HG02870 (cell line): ENCODE measurements at regions not wholly inside any gene's neighbourhood (a gene's known extent, or its start where the extent isn't known, plus 50 kb on each side); places are given as distances from the start of the nearest gene placed in this dataset.
"Not testable (repeated sequence)": the region's sequence is repeated elsewhere in the genome, so short reads cannot be mapped to it uniquely, and the experiment has no call there.

ENCODE experiments used
- ATAC-seq: cut with Tn5 transposase; IDR thresholded peaks from one replicate; pipeline ENCODE4 v1.9.1; 2021; ENCODE audit warnings: mild to moderate bottlenecking, moderate library complexity; ENCODE audit not compliant: unreplicated experiment

DNA sequence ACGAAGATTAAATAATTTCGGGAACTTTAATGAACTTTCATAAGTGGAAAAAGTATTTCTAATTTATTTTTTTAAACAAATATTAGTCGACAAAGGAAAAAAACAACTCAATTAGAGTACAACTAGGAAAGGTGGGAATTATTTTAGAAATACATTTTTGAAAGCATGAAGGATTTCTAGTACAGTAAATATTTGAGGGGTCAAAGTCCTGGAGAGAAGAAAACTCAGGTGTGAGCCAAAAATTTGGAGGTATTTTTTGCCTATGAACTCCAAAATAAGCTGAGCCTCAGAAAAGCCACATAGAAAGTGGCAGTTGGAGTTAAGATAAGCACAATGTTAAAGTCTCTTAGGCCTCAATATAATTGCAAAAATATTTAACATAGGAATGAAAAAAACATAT, 2017.3 kb downstream of the C4orf33 start:
- ATAC-seq: no peak

DNA sequence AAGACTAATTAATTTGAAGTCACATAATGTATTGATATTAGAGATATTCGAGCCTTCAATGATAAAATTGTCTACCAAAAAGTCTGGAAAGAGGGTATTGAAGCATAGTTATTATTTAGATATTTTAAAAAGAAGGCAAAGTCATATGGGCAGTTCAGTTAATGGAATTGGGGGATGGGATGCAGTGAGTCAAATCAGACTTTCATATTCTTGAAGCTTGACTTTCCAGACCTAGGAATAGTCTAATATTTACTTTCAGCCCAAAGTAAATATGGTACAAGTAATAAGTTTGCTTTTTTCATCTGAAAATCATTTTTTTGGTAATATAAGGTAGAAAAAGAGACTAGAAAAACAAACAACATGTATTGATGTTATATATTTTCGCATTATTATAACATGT, 2017.8 kb downstream of the C4orf33 start:
- ATAC-seq: no peak

GRCh38 chr4:131119661-131120060, 2023.7 kb downstream of the C4orf33 start:
- ATAC-seq: no peak

DNA sequence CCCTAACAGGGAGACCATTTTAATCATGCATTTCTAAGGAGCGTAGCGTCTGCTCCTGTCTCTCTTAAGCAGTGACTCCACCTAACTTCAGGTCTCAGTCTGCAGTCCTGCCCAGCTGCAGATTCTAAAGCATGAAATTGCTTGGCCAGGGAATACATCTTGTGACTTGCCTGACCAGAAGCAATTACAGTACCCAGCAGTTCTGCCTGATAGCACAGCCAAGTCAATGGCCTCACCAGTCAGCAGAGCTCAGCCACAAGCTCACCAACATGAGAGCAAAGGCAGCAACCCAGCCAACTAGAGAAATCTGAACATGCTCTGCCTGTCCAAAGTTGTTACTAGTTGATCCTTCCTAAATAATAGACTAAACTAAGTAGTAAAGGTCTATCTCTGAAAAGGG, 2011.9 kb upstream of the PCDH10 start:
- no peak for ATAC-seq

DNA sequence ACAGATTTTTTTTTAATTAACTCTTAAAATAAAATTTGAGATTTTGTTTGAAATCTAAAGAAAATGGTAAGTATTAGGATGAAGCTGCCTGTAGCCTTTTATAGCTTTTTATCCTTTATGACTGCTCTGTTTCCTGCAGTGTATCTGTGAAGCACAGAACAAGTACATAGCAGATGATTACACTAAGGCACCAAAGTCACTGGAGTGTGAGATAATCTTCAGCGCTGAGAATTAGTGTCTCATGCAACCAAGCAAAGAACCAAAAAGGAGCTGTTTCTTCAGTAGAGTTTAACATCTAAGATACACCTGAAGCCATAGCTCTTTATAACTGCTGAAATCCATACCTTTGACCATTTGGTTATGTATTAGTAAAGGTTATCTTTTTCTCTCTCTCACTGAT, 1989.8 kb upstream of the PCDH10 start:
- no peak for ATAC-seq

DNA sequence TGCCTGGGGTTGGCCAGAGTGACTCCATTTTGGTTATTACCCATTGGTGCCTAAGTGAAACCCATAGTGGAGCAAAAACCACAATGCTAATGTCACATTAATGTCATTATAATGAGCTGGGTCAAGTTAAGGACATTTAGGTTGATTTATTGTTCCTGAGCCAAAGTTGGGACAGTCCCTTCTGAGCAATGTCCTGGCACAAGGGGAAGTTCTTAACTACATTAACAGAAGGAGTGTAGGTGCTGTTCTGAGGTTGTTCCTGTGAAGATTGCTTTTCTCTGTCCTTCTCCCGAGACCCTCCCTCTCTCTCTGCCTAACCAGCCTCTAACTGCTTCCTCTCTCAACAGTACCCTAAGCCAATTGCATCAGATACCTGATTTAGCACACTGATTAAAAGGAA, 1956.8 kb upstream of the PCDH10 start:
- ATAC-seq: no peak

GRCh38 chr4:131207589-131207988, 1941.5 kb upstream of the PCDH10 start:
- no peak for ATAC-seq

DNA sequence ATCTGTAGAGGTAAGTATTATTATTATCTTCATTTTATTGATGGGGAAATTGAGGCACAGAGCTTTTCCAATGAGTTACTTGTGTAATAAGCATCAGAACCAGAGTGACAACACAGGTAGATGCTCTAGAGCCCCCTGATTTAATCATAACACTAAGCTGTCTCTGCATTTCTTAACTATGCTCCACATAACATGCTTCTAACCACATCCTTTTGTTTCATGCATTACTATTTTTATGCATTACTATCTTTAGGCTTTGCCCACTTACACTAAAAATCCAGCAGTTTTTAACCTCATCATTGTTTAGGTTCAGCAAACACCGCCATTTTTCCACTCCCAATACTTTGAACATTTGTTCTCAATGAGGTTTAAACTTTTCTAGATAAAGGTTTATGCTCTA, 1900.8 kb upstream of the PCDH10 start:
- no peak for ATAC-seq

DNA sequence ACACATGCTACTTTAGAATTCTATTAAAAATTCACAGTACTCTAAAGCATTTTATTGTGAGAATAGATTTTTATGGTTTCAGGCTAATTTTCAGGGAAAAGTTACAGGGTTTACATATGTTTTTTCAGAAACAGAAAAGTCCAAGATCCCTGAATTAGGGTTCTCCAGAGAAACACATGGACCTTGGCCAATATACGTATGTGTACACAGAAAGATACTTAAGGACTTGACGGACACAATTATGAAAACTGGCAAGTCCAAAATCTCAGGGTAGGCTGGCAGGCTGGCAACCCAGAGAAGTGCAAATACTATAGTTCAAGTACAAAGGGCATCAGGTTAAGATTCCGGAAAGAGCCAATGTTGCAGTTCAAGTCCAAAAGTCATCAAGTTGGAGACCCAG, 1897.8 kb upstream of the PCDH10 start:
- no peak for ATAC-seq

DNA sequence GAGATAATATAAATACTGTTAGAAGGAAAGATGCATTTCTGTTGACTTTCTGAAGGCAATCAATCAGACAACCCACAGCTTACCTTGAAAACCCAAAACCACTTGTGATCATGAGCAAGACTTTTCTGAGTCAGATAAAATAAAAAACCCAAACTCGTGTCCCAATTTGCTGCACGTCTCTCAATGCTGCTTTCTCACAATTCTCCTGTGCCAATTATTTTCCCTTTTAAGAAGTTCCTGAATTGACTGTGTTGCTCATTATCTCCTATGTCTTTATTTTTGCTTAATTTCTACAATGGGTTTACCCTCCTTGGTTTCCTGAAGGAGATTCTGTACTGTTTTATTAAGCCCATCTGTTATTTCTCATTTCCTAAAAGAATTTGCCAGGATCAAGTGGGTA, 1891.9 kb upstream of the PCDH10 start:
- ATAC-seq: no peak

- no peak for ATAC-seq
Observed at GRCh38 chr4:131258361-131258760, 1890.7 kb upstream of the PCDH10 start.

DNA sequence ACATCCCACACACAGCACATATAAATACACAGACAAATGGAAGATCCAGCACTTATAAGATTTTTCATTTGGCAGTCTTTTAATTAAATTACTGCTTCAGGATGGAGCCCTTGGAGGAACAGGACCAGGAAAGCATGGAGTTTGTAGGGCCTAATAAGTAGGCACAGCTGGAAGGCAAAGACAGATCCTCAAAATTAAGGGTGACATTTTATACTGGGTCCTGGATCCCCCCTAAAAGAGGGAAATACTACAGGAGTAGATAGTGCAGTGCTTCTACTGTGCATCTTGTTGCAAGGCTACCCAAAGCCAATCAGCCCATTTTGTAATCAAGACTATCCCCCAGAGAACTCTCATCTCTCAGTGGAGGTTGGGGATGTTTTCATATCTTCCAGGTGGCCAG, 1860.7 kb upstream of the PCDH10 start:
- no peak for ATAC-seq

- ATAC-seq: no peak
Observed at GRCh38 chr4:131296192-131296591, 1852.9 kb upstream of the PCDH10 start.

DNA sequence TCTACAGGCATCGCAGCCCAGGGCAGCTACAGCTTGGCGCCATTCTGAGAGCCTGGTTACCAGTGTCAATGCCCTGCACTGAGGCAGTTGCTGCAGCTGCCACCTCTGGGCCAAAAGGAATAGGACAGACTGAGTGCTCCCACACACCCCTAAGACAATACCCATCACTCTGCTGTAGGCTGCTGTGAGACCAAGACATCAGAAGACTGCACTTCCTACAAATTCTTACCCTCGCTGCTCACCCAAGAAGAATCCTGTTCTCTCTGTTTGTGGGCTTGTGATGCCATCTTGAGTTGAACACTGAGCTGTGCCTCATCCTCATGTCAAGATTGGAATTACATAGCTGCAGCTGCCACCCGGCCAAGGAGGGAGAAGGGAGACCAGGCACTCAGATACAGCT, 1847.0 kb upstream of the PCDH10 start:
- ATAC-seq: no peak

DNA sequence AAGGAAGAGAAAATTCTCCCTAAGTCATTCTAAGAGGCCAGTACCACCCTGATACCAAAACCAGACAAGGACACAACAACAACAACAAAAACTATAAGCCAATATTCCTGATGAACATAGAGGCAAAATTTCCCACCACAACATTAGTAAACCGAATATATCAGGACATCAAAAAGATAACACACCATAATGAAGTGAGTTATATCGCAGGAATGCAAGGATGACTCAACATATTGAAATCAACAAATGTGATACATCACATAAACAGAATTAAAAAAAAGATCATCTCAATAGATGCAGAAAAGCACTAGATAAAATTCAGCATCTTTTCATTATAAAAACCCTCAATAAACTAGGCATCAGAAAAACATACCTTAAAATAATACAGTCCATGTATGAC, 1844.4 kb upstream of the PCDH10 start:
- no peak for ATAC-seq

DNA sequence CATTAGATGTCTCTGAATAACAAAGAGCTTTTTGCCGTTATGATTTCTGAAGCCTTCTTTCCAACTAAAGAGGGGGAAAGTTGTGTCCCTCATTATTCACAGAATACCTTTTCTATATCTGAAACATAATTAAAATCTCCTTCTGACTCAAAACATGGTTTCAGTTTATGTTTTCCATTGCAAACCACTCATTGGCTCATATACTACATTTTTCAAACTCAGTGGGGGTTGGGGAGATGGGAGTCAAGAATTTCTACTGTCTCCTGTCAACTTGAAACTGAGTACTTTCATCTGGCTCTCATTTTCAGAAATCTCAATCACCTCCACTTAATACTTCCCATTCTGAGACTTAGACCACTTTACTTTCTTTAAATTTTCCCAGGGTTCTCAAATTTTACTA, 1839.5 kb upstream of the PCDH10 start:
- no peak for ATAC-seq

DNA sequence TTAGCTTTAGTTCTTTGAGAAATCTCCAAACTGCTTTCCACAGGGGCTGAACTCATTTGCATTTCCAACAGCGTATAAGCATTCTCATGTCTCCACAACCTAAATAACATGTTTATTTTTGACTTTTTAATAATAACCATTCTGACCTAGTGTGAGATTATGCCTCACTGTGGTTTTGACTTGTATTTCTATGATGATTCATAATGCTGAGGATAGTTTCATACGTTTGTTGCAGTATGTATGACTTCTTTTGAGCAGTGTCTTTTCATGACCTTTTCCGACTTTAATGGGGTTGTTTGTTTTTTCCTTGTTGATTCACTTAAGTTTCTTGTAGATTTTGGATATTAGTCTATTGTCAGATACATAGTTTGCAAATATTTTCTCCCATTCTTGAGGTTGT, 1833.0 kb upstream of the PCDH10 start:
- ATAC-seq: no peak

DNA sequence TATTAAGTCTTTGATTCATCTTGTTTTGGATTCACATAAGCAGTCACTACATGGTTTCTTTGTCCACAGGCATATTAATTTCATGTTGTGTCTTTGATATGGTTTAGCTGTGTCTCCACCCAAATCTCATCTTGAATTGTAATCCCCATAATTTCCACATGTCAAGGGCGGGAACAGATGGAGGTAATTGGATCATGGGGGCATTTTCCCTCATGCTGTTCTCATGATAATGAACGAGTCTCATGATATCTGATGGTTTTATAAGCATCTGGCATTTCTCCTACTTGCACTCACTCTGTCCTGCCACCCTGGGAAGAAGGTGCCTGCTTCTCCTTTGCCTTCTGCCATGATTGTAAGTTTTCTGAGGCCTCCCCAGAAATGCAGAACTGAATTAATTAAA, 1811.2 kb upstream of the PCDH10 start:
- no peak for ATAC-seq

DNA sequence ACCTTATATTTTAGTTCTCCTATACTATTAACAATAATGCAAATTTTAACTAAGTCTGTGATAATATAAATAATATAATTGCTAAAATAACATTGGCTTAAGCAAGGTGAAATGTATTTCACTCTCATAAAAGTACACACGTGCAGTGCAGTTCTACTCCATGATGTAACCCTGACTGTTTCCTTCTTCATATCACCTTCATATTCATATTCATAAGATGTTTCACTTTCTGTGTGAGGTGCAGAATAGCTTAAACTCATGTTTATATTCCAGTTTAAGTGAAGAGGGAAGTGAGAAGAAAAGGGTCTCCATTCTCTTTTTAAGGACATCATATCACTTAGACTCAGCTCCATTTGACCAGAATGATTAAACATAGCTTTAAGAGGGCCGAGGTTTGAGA, 1810.0 kb upstream of the PCDH10 start:
- ATAC-seq: no peak

DNA sequence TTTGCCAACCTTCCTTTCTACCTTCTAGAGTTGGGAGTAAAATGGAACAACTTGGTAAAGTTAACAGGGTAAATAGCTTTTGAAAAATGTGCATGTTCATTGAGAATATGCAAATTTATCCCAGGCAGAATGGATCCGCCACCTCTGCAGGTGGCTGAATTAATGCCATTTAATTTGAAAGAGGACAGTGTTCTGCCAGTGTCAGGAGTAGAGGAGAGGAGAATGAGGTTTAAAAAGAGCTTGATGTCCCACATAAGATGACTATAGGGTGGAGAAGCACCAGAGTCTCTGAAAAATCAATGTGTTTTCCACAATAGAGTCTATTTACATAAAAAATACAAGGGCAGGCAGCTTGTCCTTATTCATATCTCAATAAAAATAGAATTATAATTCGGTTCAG, 1804.3 kb upstream of the PCDH10 start:
- ATAC-seq: no peak

DNA sequence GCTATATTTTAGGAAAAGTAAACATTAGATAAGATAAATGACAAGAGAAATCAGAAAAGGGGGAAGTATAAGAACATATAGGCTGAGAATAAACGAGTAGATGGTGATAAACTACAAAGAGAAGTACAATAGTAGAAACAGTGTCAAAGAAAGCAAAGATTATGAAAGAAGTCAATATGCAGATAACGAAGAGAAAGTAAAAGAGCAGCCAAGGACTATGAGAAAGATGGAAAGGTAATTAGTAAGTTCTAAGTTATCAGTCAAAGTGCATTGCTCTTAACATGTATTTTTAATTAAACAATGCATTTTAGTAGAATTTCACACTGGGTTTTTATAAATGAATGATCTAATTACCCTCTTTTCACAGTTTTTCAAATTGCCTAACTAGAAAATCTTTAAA, 1801.3 kb upstream of the PCDH10 start:
- ATAC-seq: no peak

DNA sequence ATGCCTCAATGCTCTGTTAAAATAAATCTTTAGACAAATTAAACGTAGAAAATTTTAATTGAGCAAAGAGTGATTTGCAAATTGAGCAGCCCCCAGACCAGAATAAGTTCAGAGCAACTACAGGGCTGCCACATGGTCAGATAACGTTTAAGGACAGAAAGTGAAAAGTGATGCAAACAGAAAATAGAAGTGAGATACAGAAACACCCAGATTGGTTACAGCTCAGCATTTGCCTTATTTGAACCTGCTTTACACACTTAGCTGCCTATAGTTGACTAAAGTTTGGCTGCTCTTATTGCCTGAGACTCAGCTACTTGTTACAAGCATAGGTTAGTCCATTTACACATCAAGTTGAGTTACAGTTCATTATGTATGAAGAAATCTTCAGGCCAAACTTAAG, 1800.8 kb upstream of the PCDH10 start:
- peak; percentile 78 for ATAC-seq

- not testable (repeated sequence) for ATAC-seq
Observed at GRCh38 chr4:131352371-131352770, 1796.7 kb upstream of the PCDH10 start.

GRCh38 chr4:131366714-131367113, 1782.4 kb upstream of the PCDH10 start:
- no peak for ATAC-seq
